Liver (tissue), 8 donors: ENCODE measurements at regions not wholly inside any gene's neighbourhood (a gene's known extent, or its start where the extent isn't known, plus 50 kb on each side); places are given as distances from the start of the nearest gene placed in this dataset.

ENCODE experiments used
- DNase-seq: peaks from one replicate; pipeline ENCODE4 v3.0.0-alpha.2; 2017; ENCODE audit warnings: low spot score
- H3K27ac ChIP-seq, 2 donors: one replicate each; pipeline ENCODE4 v1.7.0; 2013; ENCODE audit warnings: inconsistent platforms in 2 of 2, low read length in 2 of 2, control low read depth in 1 of 2, low read depth in 1 of 2, mild to moderate bottlenecking in 1 of 2
- H3K27me3 ChIP-seq, 4 donors: one replicate each; pipeline versions ENCODE4 v1.6.1 to v1.7.0; 2013; ENCODE audit warnings: low read length in 3 of 4, inconsistent platforms in 1 of 4, mild to moderate bottlenecking in 1 of 4, moderate library complexity in 1 of 4; ENCODE audit not compliant: control insufficient read depth in 4 of 4, insufficient read depth in 4 of 4
- H3K36me3 ChIP-seq, 4 donors: one replicate each; pipeline versions ENCODE4 v1.6.1 to v1.7.0; 2013; ENCODE audit warnings: low read length in 3 of 4, mild to moderate bottlenecking in 3 of 4, low read depth in 1 of 4, moderate library complexity in 1 of 4; ENCODE audit not compliant: control insufficient read depth in 4 of 4, insufficient read depth in 3 of 4
- H3K4me1 ChIP-seq, 4 donors: one replicate each; pipeline versions ENCODE4 v1.6.1 to v1.7.0; 2013; ENCODE audit warnings: low read length in 3 of 4, mild to moderate bottlenecking in 3 of 4, moderate library complexity in 1 of 4; ENCODE audit not compliant: control insufficient read depth in 4 of 4, insufficient read depth in 4 of 4
- H3K4me3 ChIP-seq, 3 donors: one replicate each; pipeline versions ENCODE4 v1.6.1 to v1.7.0; 2013; ENCODE audit warnings: low read length in 3 of 3, control low read depth in 1 of 3, low read depth in 1 of 3, mild to moderate bottlenecking in 1 of 3
- H3K9ac ChIP-seq, 2 donors: one replicate each; pipeline ENCODE4 v1.7.0; 2013; ENCODE audit warnings: low read length in 2 of 2, mild to moderate bottlenecking in 2 of 2, moderate library complexity in 2 of 2, control low read depth in 1 of 2, low read depth in 1 of 2
- H3K9me3 ChIP-seq, 4 donors: one replicate each; pipeline versions ENCODE4 v1.6.1 to v1.7.0; 2013; ENCODE audit warnings: low read length in 3 of 4; ENCODE audit not compliant: control insufficient read depth in 4 of 4
- EGR1 ChIP-seq, 2 donors: IDR thresholded peaks; 2 replicates each; pipeline ENCODE4 v1.6.1; 2016 to 2018; ENCODE audit warnings: antibody characterized with exemption in 2 of 2, low read depth in 2 of 2
- FOXA2 ChIP-seq: IDR thresholded peaks from 2 replicates; pipeline ENCODE4 v1.6.1; 2016; ENCODE audit warnings: antibody characterized with exemption
- HNF4G ChIP-seq: IDR thresholded peaks from 2 replicates; pipeline ENCODE4 v1.6.1; 2016; ENCODE audit warnings: antibody characterized with exemption
- JUND ChIP-seq, 2 donors: IDR thresholded peaks; 2 replicates each; pipeline ENCODE4 v1.6.1; 2016; ENCODE audit warnings: antibody characterized with exemption in 2 of 2
- NR2F2 ChIP-seq: IDR thresholded peaks from 2 replicates; pipeline ENCODE4 v1.6.1; 2016; ENCODE audit warnings: antibody characterized with exemption
- RAD21 ChIP-seq, 2 donors: IDR thresholded peaks; 2 replicates each; pipeline ENCODE4 v1.6.1; 2016; ENCODE audit warnings: antibody characterized with exemption in 2 of 2, mild to moderate bottlenecking in 2 of 2
- TAF1 ChIP-seq: conservative IDR thresholded peaks from 2 replicates; pipeline ENCODE4 v1.6.1; 2016; ENCODE audit warnings: antibody characterized with exemption, mild to moderate bottlenecking
- YY1 ChIP-seq: IDR thresholded peaks from 2 replicates; pipeline ENCODE4 v1.6.1; 2016; ENCODE audit warnings: antibody characterized with exemption, mild to moderate bottlenecking
- WGBS: extraction: QIAGEN DNeasy Blood & Tissue Kit; methylation state at CpG from one replicate; pipeline ENCODE4 v1.1.7; 2013; 5-methylcytosine and 5-hydroxymethylcytosine counted together
- TF ChIP-seq, protein P1 (sequence below): IDR thresholded peaks from 2 replicates; pipeline ENCODE4 v1.6.1; 2016; ENCODE audit warnings: antibody characterized with exemption, mild to moderate bottlenecking
- TF ChIP-seq, protein P2 (sequence below): fragments of 150-350 bp; IDR thresholded peaks from 2 replicates; pipeline ENCODE4 v1.5.1; 2017; ENCODE audit warnings: improper control_type of control experiment, low read depth, low read length; ENCODE audit not compliant: missing input control
- TF ChIP-seq, protein P3 (sequence below): IDR thresholded peaks from 2 replicates; pipeline ENCODE4 v1.6.1; 2016; ENCODE audit warnings: antibody characterized with exemption
- TF ChIP-seq, protein P4 (sequence below): IDR thresholded peaks from 2 replicates; pipeline ENCODE4 v1.6.1; 2016; ENCODE audit warnings: antibody characterized with exemption
- donor health status: healthy.
- donor health status: healthy.
- donor health status: healthy.
- donor health status: healthy.
- donor health status: healthy.

DNA sequence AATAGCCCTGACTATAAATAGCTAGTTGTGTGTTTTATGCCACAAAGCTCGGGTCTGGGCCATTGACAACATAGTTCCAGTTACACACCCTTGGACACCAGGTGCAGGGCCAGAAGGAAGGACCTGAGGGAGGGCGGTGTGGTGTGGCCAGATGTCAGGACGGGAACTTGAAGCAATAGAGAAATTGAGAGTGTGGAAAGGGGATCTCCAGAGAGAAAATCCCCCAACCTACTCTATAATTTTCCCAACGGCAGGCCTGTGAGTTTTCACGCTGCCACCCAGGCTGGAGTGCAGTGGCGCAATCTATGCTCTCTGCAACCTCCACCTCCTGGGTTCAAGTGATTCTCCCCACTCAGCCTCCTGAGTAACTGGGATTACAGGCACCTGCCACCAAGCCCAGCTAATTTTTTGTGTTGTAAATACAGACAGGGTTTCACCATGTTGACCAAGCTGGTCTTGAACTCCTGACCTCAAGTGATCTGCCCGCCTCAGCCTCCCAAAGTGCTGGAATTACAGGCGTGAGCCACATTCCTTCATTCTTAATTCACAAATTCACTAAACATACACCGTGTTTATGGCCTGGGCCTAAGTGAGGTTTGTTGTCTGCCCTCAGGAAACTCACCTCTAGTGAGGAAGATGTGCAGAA lies 70.8 kb upstream of the KLF13 start:
- no peak overlapping the region for H3K27ac ChIP-seq
- no peak for DNase-seq

DNA sequence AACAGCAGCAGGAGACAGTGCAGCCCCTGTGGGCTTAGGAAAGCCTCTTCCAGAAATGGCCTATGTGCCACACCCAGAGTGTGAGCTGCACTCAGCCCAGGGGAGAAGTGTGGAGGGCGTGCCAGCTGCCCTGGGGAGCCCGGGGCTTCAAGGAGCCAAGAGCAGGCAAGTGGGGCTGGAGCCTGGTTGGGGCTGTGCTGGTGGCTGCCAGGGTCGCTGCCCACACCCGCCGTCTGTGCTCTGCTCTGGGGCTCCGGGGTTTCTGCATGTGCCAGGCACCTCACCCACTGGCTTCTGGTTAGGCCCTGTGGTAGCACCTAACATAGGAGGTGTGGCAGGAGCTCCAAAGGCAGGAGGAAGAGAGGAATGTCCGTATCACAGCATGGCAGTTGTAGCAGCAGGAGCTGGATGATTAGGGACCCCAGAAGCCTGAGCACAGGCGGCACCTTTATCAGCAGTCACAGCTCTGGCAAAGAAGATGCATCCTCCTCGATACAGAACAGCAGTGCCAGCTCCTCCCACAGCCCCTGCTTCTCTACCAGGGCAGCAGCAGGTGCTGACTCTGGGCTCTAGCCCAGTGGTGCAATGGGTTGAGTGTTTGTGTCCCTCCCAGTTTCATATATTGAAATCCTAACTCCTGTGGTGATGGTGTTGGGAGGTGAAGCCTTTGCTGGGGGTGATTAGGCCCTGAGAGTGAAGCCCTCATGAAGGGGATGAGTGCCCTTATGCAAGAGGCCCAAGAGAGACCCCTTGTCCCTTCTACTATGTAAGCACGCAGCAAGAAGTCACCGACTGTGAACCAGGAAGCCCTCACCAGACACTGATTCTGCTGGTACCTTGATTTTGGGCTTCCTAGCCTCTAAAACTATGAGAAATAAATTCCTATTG lies 70.0 kb upstream of the KLF13 start:
- no peaks in the 10 kb centered on the region for H3K27me3 ChIP-seq
- DNase-seq: peak; percentile 82
- H3K4me3 ChIP-seq: no peak overlapping the region
- WGBS: 90% methylated on average over 11 of the region's 11 CpGs
- H3K27ac ChIP-seq: no peak overlapping the region
- TF ChIP-seq, protein P1, sequence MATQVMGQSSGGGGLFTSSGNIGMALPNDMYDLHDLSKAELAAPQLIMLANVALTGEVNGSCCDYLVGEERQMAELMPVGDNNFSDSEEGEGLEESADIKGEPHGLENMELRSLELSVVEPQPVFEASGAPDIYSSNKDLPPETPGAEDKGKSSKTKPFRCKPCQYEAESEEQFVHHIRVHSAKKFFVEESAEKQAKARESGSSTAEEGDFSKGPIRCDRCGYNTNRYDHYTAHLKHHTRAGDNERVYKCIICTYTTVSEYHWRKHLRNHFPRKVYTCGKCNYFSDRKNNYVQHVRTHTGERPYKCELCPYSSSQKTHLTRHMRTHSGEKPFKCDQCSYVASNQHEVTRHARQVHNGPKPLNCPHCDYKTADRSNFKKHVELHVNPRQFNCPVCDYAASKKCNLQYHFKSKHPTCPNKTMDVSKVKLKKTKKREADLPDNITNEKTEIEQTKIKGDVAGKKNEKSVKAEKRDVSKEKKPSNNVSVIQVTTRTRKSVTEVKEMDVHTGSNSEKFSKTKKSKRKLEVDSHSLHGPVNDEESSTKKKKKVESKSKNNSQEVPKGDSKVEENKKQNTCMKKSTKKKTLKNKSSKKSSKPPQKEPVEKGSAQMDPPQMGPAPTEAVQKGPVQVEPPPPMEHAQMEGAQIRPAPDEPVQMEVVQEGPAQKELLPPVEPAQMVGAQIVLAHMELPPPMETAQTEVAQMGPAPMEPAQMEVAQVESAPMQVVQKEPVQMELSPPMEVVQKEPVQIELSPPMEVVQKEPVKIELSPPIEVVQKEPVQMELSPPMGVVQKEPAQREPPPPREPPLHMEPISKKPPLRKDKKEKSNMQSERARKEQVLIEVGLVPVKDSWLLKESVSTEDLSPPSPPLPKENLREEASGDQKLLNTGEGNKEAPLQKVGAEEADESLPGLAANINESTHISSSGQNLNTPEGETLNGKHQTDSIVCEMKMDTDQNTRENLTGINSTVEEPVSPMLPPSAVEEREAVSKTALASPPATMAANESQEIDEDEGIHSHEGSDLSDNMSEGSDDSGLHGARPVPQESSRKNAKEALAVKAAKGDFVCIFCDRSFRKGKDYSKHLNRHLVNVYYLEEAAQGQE: no peak
- TF ChIP-seq NR2F2: no peak
- TF ChIP-seq, protein P2, sequence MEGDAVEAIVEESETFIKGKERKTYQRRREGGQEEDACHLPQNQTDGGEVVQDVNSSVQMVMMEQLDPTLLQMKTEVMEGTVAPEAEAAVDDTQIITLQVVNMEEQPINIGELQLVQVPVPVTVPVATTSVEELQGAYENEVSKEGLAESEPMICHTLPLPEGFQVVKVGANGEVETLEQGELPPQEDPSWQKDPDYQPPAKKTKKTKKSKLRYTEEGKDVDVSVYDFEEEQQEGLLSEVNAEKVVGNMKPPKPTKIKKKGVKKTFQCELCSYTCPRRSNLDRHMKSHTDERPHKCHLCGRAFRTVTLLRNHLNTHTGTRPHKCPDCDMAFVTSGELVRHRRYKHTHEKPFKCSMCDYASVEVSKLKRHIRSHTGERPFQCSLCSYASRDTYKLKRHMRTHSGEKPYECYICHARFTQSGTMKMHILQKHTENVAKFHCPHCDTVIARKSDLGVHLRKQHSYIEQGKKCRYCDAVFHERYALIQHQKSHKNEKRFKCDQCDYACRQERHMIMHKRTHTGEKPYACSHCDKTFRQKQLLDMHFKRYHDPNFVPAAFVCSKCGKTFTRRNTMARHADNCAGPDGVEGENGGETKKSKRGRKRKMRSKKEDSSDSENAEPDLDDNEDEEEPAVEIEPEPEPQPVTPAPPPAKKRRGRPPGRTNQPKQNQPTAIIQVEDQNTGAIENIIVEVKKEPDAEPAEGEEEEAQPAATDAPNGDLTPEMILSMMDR: no peak
- TF ChIP-seq, protein P3, sequence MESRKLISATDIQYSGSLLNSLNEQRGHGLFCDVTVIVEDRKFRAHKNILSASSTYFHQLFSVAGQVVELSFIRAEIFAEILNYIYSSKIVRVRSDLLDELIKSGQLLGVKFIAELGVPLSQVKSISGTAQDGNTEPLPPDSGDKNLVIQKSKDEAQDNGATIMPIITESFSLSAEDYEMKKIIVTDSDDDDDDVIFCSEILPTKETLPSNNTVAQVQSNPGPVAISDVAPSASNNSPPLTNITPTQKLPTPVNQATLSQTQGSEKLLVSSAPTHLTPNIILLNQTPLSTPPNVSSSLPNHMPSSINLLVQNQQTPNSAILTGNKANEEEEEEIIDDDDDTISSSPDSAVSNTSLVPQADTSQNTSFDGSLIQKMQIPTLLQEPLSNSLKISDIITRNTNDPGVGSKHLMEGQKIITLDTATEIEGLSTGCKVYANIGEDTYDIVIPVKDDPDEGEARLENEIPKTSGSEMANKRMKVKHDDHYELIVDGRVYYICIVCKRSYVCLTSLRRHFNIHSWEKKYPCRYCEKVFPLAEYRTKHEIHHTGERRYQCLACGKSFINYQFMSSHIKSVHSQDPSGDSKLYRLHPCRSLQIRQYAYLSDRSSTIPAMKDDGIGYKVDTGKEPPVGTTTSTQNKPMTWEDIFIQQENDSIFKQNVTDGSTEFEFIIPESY: no peak
- no peak for TF ChIP-seq RAD21 (IDR thresholded peaks at IDR 0.05)
- TF ChIP-seq, protein P4, sequence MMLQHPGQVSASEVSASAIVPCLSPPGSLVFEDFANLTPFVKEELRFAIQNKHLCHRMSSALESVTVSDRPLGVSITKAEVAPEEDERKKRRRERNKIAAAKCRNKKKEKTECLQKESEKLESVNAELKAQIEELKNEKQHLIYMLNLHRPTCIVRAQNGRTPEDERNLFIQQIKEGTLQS: no peak
- TF ChIP-seq FOXA2: no peak
- no peak for TF ChIP-seq JUND (IDR thresholded peaks at IDR 0.05)
- no peaks in the 10 kb centered on the region for H3K4me1 ChIP-seq
- no peaks in the 10 kb centered on the region for H3K36me3 ChIP-seq
- H3K9ac ChIP-seq: no peak overlapping the region
- no peaks in the 10 kb centered on the region for H3K9me3 ChIP-seq

More for the DNA sequence above, 70.8 kb upstream of the KLF13 start:
- no peaks in the 10 kb centered on the region for H3K9me3 ChIP-seq
- H3K36me3 ChIP-seq: no peaks in the 10 kb centered on the region
- WGBS: 82% methylated on average over 9 of the region's 9 CpGs
- H3K4me3 ChIP-seq: no peak overlapping the region
- TF ChIP-seq TAF1 (no peak), FOXA2 (no peak), EGR1 (IDR thresholded peaks at IDR 0.05; ENCODE audit: low read depth in 2 of 2) (no peak), HNF4G (no peak), YY1 (no peak)
- TF ChIP-seq, protein P1: no peak
- H3K9ac ChIP-seq: no peak overlapping the region
- H3K27me3 ChIP-seq: no peaks in the 10 kb centered on the region
- no peaks in the 10 kb centered on the region for H3K4me1 ChIP-seq
